MM.1S (cell line): ENCODE measurements at regions not wholly inside any gene's neighbourhood (a gene's known extent, or its start where the extent isn't known, plus 50 kb on each side); places are given as distances from the start of the nearest gene placed in this dataset.

Experiments used
- DNase-seq: peaks from one replicate; pipeline ENCODE4 v3.0.0-alpha.2; 2015
- H2AFZ ChIP-seq: fragments of 300-600 bp; sonication (generic); 2 replicates; pipeline ENCODE4 v1.6.0; 2016; ENCODE audit warnings: antibody characterized with exemption, low read length
- H3F3A ChIP-seq: fragments of 300-600 bp; sonication (generic); 2 replicates; pipeline ENCODE4 v1.6.1; 2016; ENCODE audit warnings: mild to moderate bottlenecking, antibody characterized with exemption, low read length, moderate library complexity, mixed read lengths; ENCODE audit not compliant: insufficient read depth
- H3K27ac ChIP-seq: fragments of 300-600 bp; sonication (generic); 2 replicates; pipeline ENCODE4 v1.5.1; 2016; ENCODE audit warnings: mild to moderate bottlenecking, low read length
- H3K27me3 ChIP-seq: fragments of 300-600 bp; sonication (generic); replicated peaks from 2 replicates; pipeline ENCODE4 v1.6.0; 2016; ENCODE audit warnings: low read length; ENCODE audit not compliant: insufficient read depth
- H3K36me3 ChIP-seq: fragments of 300-600 bp; sonication (generic); replicated peaks from 2 replicates; pipeline ENCODE4 v1.6.1; 2016; ENCODE audit warnings: mild to moderate bottlenecking, low read length, mixed read lengths; ENCODE audit not compliant: insufficient read depth
- H3K4me1 ChIP-seq: fragments of 300-600 bp; sonication (generic); 2 replicates; pipeline ENCODE4 v1.6.1; 2016; ENCODE audit warnings: low read length, mixed read lengths
- H3K4me2 ChIP-seq: fragments of 300-600 bp; sonication (generic); 2 replicates; pipeline ENCODE4 v1.6.0; 2016; ENCODE audit warnings: low read depth, low read length
- H3K4me3 ChIP-seq: fragments of 300-600 bp; sonication (generic); 2 replicates; pipeline ENCODE4 v1.5.1; 2016; ENCODE audit warnings: low read length, mixed read lengths
- H3K79me2 ChIP-seq: fragments of 300-600 bp; sonication (generic); 2 replicates; pipeline ENCODE4 v1.6.1; 2016; ENCODE audit warnings: mixed run types, low read length, mixed read lengths
- H3K9ac ChIP-seq: fragments of 300-600 bp; sonication (generic); 2 replicates; pipeline ENCODE4 v1.6.1; 2016; ENCODE audit warnings: low read length, mixed read lengths
- H3K9me2 ChIP-seq: fragments of 300-600 bp; sonication (generic); replicated peaks from 2 replicates; pipeline ENCODE4 v1.6.1; 2016; ENCODE audit warnings: mild to moderate bottlenecking, low read length, mixed read lengths; ENCODE audit not compliant: insufficient read depth
- H3K9me3 ChIP-seq: fragments of 300-600 bp; sonication (generic); replicated peaks from 2 replicates; pipeline ENCODE4 v1.6.1; 2016; ENCODE audit warnings: mild to moderate bottlenecking, low read length, mixed read lengths; ENCODE audit not compliant: insufficient read depth
- H4K20me1 ChIP-seq: fragments of 300-600 bp; sonication (generic); 2 replicates; pipeline ENCODE4 v1.6.1; 2016; ENCODE audit warnings: mild to moderate bottlenecking, low read length, moderate library complexity, mixed read lengths; ENCODE audit not compliant: insufficient read depth
- EZH2 ChIP-seq: fragments of 300-600 bp; sonication (generic); optimal IDR thresholded peaks from 2 replicates; pipeline ENCODE3; 2017; ENCODE audit warnings: low read depth, mild to moderate bottlenecking, antibody characterized with exemption, low read length, mixed read lengths
- EZH2phosphoT487 ChIP-seq: fragments of 300-600 bp; sonication (generic); IDR thresholded peaks from 2 replicates; pipeline ENCODE4 v1.6.1; 2018; ENCODE audit warnings: antibody characterized with exemption, low read length
- TF ChIP-seq, protein P1 (sequence below): fragments of 300-600 bp; sonication (generic); IDR thresholded peaks from 2 replicates; pipeline ENCODE4 v1.5.1; 2016; ENCODE audit warnings: antibody characterized with exemption, low read length, mixed read lengths

- no peak for DNase-seq
- H3K79me2 ChIP-seq = no peaks in the 10 kb centered on the region
- no peaks in the 10 kb centered on the region for H4K20me1 ChIP-seq
- H3K4me3 ChIP-seq = no peak overlapping the region
- no peak overlapping the region for H3K9ac ChIP-seq
- H3K4me2 ChIP-seq = no peak overlapping the region
- no peaks in the 10 kb centered on the region for H3F3A ChIP-seq
- H3K9me3 ChIP-seq = no peaks in the 10 kb centered on the region
- no peak overlapping the region for H2AFZ ChIP-seq
- TF ChIP-seq EZH2phosphoT487 (no peak), EZH2 (no peak)
- TF ChIP-seq, protein P1, sequence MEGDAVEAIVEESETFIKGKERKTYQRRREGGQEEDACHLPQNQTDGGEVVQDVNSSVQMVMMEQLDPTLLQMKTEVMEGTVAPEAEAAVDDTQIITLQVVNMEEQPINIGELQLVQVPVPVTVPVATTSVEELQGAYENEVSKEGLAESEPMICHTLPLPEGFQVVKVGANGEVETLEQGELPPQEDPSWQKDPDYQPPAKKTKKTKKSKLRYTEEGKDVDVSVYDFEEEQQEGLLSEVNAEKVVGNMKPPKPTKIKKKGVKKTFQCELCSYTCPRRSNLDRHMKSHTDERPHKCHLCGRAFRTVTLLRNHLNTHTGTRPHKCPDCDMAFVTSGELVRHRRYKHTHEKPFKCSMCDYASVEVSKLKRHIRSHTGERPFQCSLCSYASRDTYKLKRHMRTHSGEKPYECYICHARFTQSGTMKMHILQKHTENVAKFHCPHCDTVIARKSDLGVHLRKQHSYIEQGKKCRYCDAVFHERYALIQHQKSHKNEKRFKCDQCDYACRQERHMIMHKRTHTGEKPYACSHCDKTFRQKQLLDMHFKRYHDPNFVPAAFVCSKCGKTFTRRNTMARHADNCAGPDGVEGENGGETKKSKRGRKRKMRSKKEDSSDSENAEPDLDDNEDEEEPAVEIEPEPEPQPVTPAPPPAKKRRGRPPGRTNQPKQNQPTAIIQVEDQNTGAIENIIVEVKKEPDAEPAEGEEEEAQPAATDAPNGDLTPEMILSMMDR = no peak
- no peak overlapping the region for H3K27ac ChIP-seq
- no peaks in the 10 kb centered on the region for H3K36me3 ChIP-seq
- no peaks in the 10 kb centered on the region for H3K27me3 ChIP-seq
- H3K4me1 ChIP-seq = no peaks in the 10 kb centered on the region
- H3K9me2 ChIP-seq = no peaks in the 10 kb centered on the region
Measured at GRCh38 chr5:133729800-133730199, 117.5 kb upstream of the FSTL4 start.

DNA sequence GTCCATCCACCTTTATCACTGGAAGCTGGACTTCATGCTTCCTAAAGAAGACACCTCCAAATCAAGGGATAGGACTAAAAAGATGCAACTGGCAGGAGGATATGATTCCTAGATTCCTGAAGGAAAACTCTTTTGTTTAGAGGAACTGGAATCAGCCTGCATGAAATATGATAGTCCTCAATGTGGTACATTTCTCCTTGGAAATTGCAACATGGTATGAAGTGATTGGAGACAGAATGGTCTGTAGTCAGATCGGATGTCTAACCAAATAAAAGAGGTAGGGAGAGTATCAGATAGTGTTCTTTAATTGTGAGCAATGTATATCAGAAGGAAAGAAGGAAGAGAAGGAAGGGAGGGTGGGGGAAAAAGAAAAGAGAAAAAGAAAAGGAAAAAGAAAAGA, 116.1 kb upstream of the FSTL4 start:
- no peak overlapping the region for H3K9ac ChIP-seq
- no peaks in the 10 kb centered on the region for H3K27me3 ChIP-seq
- no peak overlapping the region for H2AFZ ChIP-seq
- no peaks in the 10 kb centered on the region for H3K79me2 ChIP-seq
- no peaks in the 10 kb centered on the region for H4K20me1 ChIP-seq
- H3K9me2 ChIP-seq = no peaks in the 10 kb centered on the region
- no peak overlapping the region for H3K4me3 ChIP-seq
- TF ChIP-seq EZH2 = no peak
- no peak for TF ChIP-seq EZH2phosphoT487
- TF ChIP-seq, protein P1 = no peak
- H3F3A ChIP-seq = no peaks in the 10 kb centered on the region
- no peaks in the 10 kb centered on the region for H3K36me3 ChIP-seq
- no peaks in the 10 kb centered on the region for H3K9me3 ChIP-seq
- H3K4me2 ChIP-seq = no peak overlapping the region
- no peaks in the 10 kb centered on the region for H3K4me1 ChIP-seq
- DNase-seq = no peak
- H3K27ac ChIP-seq = no peak overlapping the region

DNA sequence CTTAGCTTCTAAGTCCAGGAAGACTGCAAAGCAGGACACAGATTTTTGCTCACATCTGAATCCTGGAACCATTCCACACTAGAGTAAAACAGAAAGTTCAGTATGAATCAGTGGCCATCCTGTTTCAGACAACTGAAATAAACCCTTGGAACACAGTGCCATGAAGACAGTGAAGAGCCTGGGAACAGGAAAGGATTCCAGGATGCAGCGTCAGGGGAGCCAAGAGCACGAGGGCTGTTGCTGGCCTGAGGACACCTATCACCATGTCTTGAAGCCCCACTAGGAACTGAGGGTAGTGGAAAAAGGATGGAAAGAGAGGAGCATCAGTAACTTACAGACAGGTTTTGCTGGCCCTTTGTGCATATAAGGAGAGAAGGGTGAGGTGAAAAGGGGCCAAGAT, 115.3 kb upstream of the FSTL4 start:
- Histone ChIP-seq H3K4me2 (no peak overlapping the region), H2AFZ (no peak overlapping the region), H3K4me3 (no peak overlapping the region), H4K20me1 (no peaks in the 10 kb centered on the region), H3K79me2 (no peaks in the 10 kb centered on the region), H3K27me3 (no peaks in the 10 kb centered on the region), H3K9me3 (no peaks in the 10 kb centered on the region), H3K9me2 (no peaks in the 10 kb centered on the region), H3K27ac (no peak overlapping the region), H3F3A (no peaks in the 10 kb centered on the region), H3K9ac (no peak overlapping the region), H3K4me1 (no peaks in the 10 kb centered on the region), H3K36me3 (no peaks in the 10 kb centered on the region)
- TF ChIP-seq EZH2 (no peak), EZH2phosphoT487 (no peak)
- TF ChIP-seq, protein P1 = no peak
- DNase-seq = no peak
